RWPE1 (cell line): ENCODE measurements at regions not wholly inside any gene's neighbourhood (a gene's known extent, or its start where the extent isn't known, plus 50 kb on each side); places are given as distances from the start of the nearest gene placed in this dataset.
A peak's percentile ranks its signal among the peaks of the same experiment; 100 is the strongest.

Experiments
- CTCF ChIA-PET: fragments of 350-600 bp; sonication (Branson Sonifier 250); formaldehyde crosslinking; extraction: SDS; loops from one replicate; lab custom pipeline; 2021; lab: Yijun Ruan, JAX
- POLR2A ChIA-PET: fragments of 400-600 bp; formaldehyde crosslinking; extraction: SDS; loops from one replicate; lab custom pipeline; 2020; ENCODE audit warnings: antibody characterized with exemption; ENCODE audit not compliant: low non-redundant PET; lab: Yijun Ruan, JAX
- DNase-seq: peaks from one replicate; pipeline ENCODE4 v3.0.0; 2012; ENCODE audit warnings: low spot score
- H3K27ac ChIP-seq: fragments of 450-650 bp; 2 replicates; pipeline ENCODE4 v1.5.1; 2017
- TF ChIP-seq, protein P1 (sequence below): fragments of 450-650 bp; conservative IDR thresholded peaks from 2 replicates; pipeline ENCODE4 v1.5.1; 2017; ENCODE audit warnings: low read depth, mild to moderate bottlenecking

DNA sequence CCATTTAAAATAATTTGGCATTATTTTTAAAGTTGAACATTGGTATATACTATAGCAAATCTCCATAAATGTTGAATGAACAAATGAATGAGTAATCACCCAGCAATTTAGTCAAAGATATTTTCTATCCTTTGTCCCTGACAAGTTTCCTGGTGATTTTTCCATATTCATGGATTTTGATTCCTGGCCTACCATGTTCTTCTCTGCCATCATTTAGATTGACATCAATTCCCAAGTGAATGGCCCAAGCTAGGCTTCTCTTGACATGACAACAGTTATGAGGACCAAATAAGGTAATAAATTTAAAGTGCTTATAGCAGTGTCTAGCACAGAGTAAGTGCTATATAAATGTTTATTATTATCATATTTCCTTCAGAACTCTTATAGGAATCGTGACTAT, 120.1 kb upstream of the ADGRF1 start:
- no peak overlapping the region for H3K27ac ChIP-seq
- TF ChIP-seq, protein P1, sequence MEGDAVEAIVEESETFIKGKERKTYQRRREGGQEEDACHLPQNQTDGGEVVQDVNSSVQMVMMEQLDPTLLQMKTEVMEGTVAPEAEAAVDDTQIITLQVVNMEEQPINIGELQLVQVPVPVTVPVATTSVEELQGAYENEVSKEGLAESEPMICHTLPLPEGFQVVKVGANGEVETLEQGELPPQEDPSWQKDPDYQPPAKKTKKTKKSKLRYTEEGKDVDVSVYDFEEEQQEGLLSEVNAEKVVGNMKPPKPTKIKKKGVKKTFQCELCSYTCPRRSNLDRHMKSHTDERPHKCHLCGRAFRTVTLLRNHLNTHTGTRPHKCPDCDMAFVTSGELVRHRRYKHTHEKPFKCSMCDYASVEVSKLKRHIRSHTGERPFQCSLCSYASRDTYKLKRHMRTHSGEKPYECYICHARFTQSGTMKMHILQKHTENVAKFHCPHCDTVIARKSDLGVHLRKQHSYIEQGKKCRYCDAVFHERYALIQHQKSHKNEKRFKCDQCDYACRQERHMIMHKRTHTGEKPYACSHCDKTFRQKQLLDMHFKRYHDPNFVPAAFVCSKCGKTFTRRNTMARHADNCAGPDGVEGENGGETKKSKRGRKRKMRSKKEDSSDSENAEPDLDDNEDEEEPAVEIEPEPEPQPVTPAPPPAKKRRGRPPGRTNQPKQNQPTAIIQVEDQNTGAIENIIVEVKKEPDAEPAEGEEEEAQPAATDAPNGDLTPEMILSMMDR: no peak
- POLR2A ChIA-PET: no interaction called here
- DNase-seq: no peak
- CTCF ChIA-PET: interaction anchor here (0.7 kb wide), 1 partner anchor 13 kb away, joined by 3 read pairs; no protein-coding TSS in a partner anchor

DNA sequence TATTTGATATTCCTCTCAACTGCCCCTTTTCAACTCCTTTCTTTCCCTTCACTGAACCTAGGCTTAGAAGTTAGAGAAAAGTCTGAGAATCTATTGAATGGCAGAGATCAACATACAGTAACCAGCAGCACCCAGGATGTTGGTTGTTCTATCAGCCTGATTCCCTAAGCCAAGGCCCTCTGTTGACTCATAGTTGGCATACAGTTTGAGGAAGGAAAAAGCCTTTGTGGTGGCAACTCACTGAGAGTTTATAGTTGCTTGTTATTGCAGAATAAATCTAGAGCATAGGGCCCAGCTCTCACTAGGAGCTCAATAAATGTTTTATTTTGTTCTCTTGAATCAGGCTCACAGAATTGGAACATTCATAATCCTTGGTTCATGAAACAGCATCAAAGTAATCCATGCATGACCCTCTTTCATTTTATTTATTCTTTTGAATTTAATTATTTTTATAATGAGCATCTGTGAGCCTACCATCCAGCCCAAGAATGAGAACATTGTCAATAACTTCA, 119.1 kb upstream of the ADGRF1 start:
- H3K27ac ChIP-seq: no peak overlapping the region
- TF ChIP-seq, protein P1: no peak
- DNase-seq: peak; percentile 58
- ChIA-PET POLR2A (no interaction called here), CTCF (no interaction called here)

DNA sequence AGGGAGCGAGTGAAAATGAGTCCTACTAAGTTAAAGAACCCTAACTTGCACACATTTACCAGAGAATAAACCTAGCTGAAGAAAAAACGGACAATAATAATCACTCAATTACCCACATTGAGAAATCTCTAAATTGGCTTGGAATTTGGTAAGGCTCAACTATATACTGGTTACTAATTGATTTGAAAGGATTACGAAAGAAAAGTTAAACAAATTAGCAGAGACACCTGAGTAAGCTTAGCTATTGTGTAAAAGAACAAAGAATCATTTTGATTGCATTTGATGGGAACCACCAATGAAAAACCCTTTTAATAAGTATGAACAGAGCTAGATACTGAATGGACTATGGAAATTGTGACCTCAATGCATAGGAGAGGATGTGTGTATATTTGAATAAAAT, 118.6 kb upstream of the ADGRF1 start:
- TF ChIP-seq, protein P1: no peak
- H3K27ac ChIP-seq: no peak overlapping the region
- POLR2A ChIA-PET: no interaction called here
- CTCF ChIA-PET: no interaction called here
- DNase-seq: no peak

DNA sequence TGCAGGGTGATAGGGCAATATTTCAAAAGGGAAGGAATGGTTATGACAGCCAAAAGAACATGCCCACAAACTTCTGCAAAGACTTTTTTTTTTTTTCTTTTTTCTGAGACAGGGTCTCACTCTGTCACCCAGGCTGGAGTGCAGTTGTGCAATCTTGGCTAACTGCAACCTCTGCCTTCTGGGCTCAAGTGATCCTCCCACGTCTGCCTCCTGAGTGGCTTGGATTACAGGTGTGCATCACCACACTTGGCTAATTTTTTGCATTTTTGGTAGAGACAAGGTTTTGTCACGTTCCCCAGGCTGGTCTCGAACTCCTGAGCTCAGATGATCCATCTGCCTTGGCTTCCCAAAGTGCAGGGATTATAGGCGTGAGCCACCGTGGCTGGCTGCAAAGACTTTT, 117.6 kb upstream of the ADGRF1 start:
- no peak for DNase-seq
- POLR2A ChIA-PET: no interaction called here
- TF ChIP-seq, protein P1: no peak
- CTCF ChIA-PET: no interaction called here
- H3K27ac ChIP-seq: no peak overlapping the region

DNA sequence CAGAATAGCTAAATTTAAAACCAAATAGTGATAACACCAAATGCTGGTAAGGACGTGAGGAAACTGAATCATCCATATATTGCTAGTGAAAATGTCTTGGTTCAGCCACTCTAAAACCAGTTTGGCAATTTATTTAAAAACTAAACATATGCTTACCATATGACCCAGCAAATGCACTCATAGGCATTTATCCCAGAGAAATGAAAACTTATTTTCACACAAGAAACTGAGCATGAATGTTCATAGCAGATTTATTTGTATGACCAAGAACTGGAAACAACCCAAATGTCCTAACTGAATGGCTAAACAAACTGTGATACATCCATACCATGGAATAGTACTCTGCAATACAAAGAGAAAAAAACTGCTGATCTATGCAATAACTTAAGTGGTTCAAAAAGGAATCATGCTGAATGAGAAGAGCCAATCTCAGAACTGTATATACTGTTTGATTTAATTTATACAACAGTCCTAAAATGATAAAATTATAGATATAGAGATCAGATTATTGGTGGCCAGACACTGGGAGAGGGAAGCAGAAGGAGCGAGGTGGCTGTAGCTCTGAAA, 115.6 kb upstream of the ADGRF1 start:
- no peak for DNase-seq
- ChIA-PET POLR2A (no interaction called here), CTCF (no interaction called here)
- TF ChIP-seq, protein P1: no peak
- no peak overlapping the region for H3K27ac ChIP-seq

DNA sequence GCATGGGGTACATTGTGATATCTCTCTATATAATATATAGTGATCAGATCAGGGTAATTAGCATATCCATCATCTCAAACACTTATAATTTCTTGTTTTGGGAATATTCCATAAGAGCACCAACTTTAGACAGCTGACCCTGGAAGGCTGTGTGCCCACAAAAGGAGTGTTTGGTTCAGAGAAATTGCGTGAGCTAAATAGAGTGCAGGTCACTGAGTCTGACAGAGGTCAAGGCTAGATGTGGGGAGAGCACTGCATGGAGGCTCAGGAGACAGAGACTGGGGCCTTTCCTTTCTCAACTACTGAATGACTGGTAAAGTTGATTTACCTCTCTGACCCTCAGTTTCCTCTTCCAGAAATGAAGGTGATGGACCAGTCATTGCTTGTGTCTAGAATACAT, 114.9 kb upstream of the ADGRF1 start:
- TF ChIP-seq, protein P1: no peak
- POLR2A ChIA-PET: no interaction called here
- CTCF ChIA-PET: no interaction called here
- H3K27ac ChIP-seq: no peak overlapping the region
- no peak for DNase-seq
